Astrocyte (in vitro differentiated cells and primary cell): ENCODE measurements at regions not wholly inside any gene's neighbourhood (a gene's known extent, or its start where the extent isn't known, plus 50 kb on each side); places are given as distances from the start of the nearest gene placed in this dataset.
"Not testable (repeated sequence)": the region's sequence is repeated elsewhere in the genome, so short reads cannot be mapped to it uniquely, and the experiment has no call there.

ENCODE experiments used
- DNase-seq: peaks from one replicate; pipeline ENCODE4 v3.0.0-alpha.2; 2010; ENCODE audit warnings: low read depth
- FAIRE-seq: peaks from 2 replicates; lab custom pipeline; 2011; peaks lifted over from hg19 to GRCh38; lab: Jason Lieb, UNC
- H2AFZ ChIP-seq: 2 replicates; pipeline ENCODE4 v1.6.0; 2012; ENCODE audit warnings: low read depth, low read length, inconsistent platforms
- H3K27ac ChIP-seq: 2 replicates; pipeline ENCODE4 v1.5.1; 2011; ENCODE audit warnings: low read depth, low read length, inconsistent platforms
- H3K27me3 ChIP-seq: 2 replicates; pipeline ENCODE4 v1.6.0; 2011; ENCODE audit warnings: low read length, inconsistent platforms; ENCODE audit not compliant: insufficient read depth
- H3K36me3 ChIP-seq: 2 replicates; pipeline ENCODE4 v1.5.1; 2011; ENCODE audit warnings: low read length, inconsistent platforms; ENCODE audit not compliant: insufficient read depth
- H3K4me1 ChIP-seq: 2 replicates; pipeline ENCODE4 v1.5.1; 2011; ENCODE audit warnings: low read length, inconsistent platforms; ENCODE audit not compliant: insufficient read depth
- H3K4me2 ChIP-seq: 2 replicates; pipeline ENCODE4 v1.6.0; 2012; ENCODE audit warnings: low read length, inconsistent platforms
- H3K4me3 ChIP-seq: 2 replicates; pipeline ENCODE4 v1.5.1; 2011; ENCODE audit warnings: low read depth, mild to moderate bottlenecking, low read length, inconsistent platforms; ENCODE audit not compliant: insufficient read depth
- H3K79me2 ChIP-seq: 2 replicates; pipeline ENCODE4 v1.6.0; 2012; ENCODE audit warnings: mild to moderate bottlenecking, low read length, inconsistent platforms; ENCODE audit not compliant: insufficient read depth
- H3K9ac ChIP-seq: 2 replicates; pipeline ENCODE4 v1.6.0; 2012; ENCODE audit warnings: mild to moderate bottlenecking, low read length, inconsistent platforms
- H3K9me3 ChIP-seq: 2 replicates; pipeline ENCODE4 v1.5.1; 2012; ENCODE audit warnings: low read depth, mild to moderate bottlenecking, low read length, inconsistent platforms; ENCODE audit not compliant: insufficient read depth
- H4K20me1 ChIP-seq: 2 replicates; pipeline ENCODE4 v1.6.0; 2012; ENCODE audit warnings: low read length, inconsistent platforms; ENCODE audit not compliant: insufficient read depth
- H3K27ac Mint-ChIP-seq: one replicate; pipeline ENCODE4 v1.8.0; 2021; ENCODE audit warnings: mild to moderate bottlenecking, mixed read lengths; ENCODE audit not compliant: unreplicated experiment
- H3K27me3 Mint-ChIP-seq: one replicate; pipeline ENCODE4 v1.8.0; 2021; ENCODE audit warnings: low read depth, mixed read lengths; ENCODE audit not compliant: unreplicated experiment
- H3K36me3 Mint-ChIP-seq: one replicate; pipeline ENCODE4 v1.8.0; 2021; ENCODE audit warnings: low read depth, mixed read lengths; ENCODE audit not compliant: unreplicated experiment
- H3K4me1 Mint-ChIP-seq: one replicate; pipeline ENCODE4 v1.8.0; 2021; ENCODE audit warnings: low read depth, mixed read lengths; ENCODE audit not compliant: unreplicated experiment
- H3K4me3 Mint-ChIP-seq: one replicate; pipeline ENCODE4 v1.8.0; 2021; ENCODE audit warnings: mild to moderate bottlenecking, moderate library complexity, mixed read lengths; ENCODE audit not compliant: unreplicated experiment
- H3K9me3 Mint-ChIP-seq: one replicate; pipeline ENCODE4 v1.8.0; 2021; ENCODE audit warnings: mild to moderate bottlenecking, mixed read lengths; ENCODE audit not compliant: unreplicated experiment
- CTCF ChIP-seq: IDR thresholded peaks from 2 replicates; pipeline ENCODE4 v1.5.1; 2011; ENCODE audit warnings: low read depth, mild to moderate bottlenecking, inconsistent platforms, low read length, moderate library complexity; ENCODE audit not compliant: insufficient read depth
- EZH2 ChIP-seq: IDR thresholded peaks from 2 replicates; pipeline ENCODE4 v1.6.1; 2012; ENCODE audit warnings: mild to moderate bottlenecking, low read length, inconsistent platforms; ENCODE audit not compliant: insufficient read depth

GRCh38 chr7:106560482-106560881 is 100.5 kb downstream of the CCDC71L start:
- FAIRE-seq = no peak

GRCh38 chr7:106556244-106556643 is 104.7 kb downstream of the CCDC71L start:
- not testable (repeated sequence) for H3K4me3 Mint-ChIP-seq, H3K36me3 ChIP-seq, H3K9me3 ChIP-seq, H3K27me3 Mint-ChIP-seq, H3K27me3 ChIP-seq, H3K4me1 Mint-ChIP-seq, H3K79me2 ChIP-seq, FAIRE-seq, H3K4me3 ChIP-seq, H3K36me3 Mint-ChIP-seq, H3K4me1 ChIP-seq, DNase-seq, H3K27ac Mint-ChIP-seq, H4K20me1 ChIP-seq, H3K9ac ChIP-seq, H2AFZ ChIP-seq, H3K27ac ChIP-seq, H3K4me2 ChIP-seq
- peaks cover 15% of the 10 kb centered on the region for H3K9me3 Mint-ChIP-seq

More at GRCh38 chr7:106560482-106560881, 100.5 kb downstream of the CCDC71L start:
- no peak overlapping the region for H3K4me2 ChIP-seq
- no peaks in the 10 kb centered on the region for H3K79me2 ChIP-seq
- H3K27me3 ChIP-seq = no peaks in the 10 kb centered on the region
- no peak for TF ChIP-seq CTCF
- H3K36me3 Mint-ChIP-seq = peaks cover 2% of the 10 kb centered on the region
- no peak overlapping the region for H3K4me3 Mint-ChIP-seq
- H3K36me3 ChIP-seq = no peaks in the 10 kb centered on the region
- peaks cover 7% of the 10 kb centered on the region for H3K27me3 Mint-ChIP-seq
- H2AFZ ChIP-seq = no peak overlapping the region
- no peaks in the 10 kb centered on the region for H3K4me1 ChIP-seq
- no peak overlapping the region for H3K27ac ChIP-seq
- no peak overlapping the region for H3K27ac Mint-ChIP-seq
- H4K20me1 ChIP-seq = no peaks in the 10 kb centered on the region
- H3K9me3 Mint-ChIP-seq = peaks cover 10% of the 10 kb centered on the region
- no peak overlapping the region for H3K4me3 ChIP-seq
- H3K4me1 Mint-ChIP-seq = no peaks in the 10 kb centered on the region
- no peak overlapping the region for H3K9ac ChIP-seq
- DNase-seq = no peak
- H3K9me3 ChIP-seq = peaks cover 3% of the 10 kb centered on the region

- H3K9ac ChIP-seq, H3K4me2 ChIP-seq, DNase-seq, H3K27ac ChIP-seq, H4K20me1 ChIP-seq, H3K9me3 ChIP-seq, H3K79me2 ChIP-seq, H3K4me1 ChIP-seq, H3K4me1 Mint-ChIP-seq, H3K36me3 Mint-ChIP-seq, H3K27ac Mint-ChIP-seq, H3K4me3 Mint-ChIP-seq, H3K4me3 ChIP-seq, H3K27me3 Mint-ChIP-seq, FAIRE-seq, H3K36me3 ChIP-seq, H3K27me3 ChIP-seq, H2AFZ ChIP-seq: not testable (repeated sequence)
- peaks cover 15% of the 10 kb centered on the region for H3K9me3 Mint-ChIP-seq
These were observed 106.3 kb downstream of the CCDC71L start for GRCh38 chr7:106554623-106555022.

GRCh38 chr7:106553446-106553836 is 107.5 kb downstream of the CCDC71L start:
- H3K4me3 Mint-ChIP-seq = no peak overlapping the region
- Histone ChIP-seq H3K79me2 (no peaks in the 10 kb centered on the region), H3K9ac (no peak overlapping the region), H2AFZ (no peak overlapping the region), H3K4me1 (no peaks in the 10 kb centered on the region), H3K36me3 (no peaks in the 10 kb centered on the region), H4K20me1 (no peaks in the 10 kb centered on the region), H3K4me3 (no peak overlapping the region), H3K27ac (no peak overlapping the region), H3K4me2 (no peak overlapping the region), H3K9me3 (no peaks in the 10 kb centered on the region), H3K27me3 (no peaks in the 10 kb centered on the region)
- no peak for TF ChIP-seq CTCF
- no peak for TF ChIP-seq EZH2
- peaks cover 3% of the 10 kb centered on the region for H3K36me3 Mint-ChIP-seq
- H3K4me1 Mint-ChIP-seq = no peaks in the 10 kb centered on the region
- no peak overlapping the region for H3K27ac Mint-ChIP-seq
- FAIRE-seq = no peak
- no peak for DNase-seq
- H3K27me3 Mint-ChIP-seq = peaks cover 4% of the 10 kb centered on the region
- peaks cover 13% of the 10 kb centered on the region for H3K9me3 Mint-ChIP-seq
